ENCODE measurements at regions not wholly inside any gene's neighbourhood (a gene's known extent, or its start where the extent isn't known, plus 50 kb on each side); places are given as distances from the start of the nearest gene placed in this dataset.
A peak's percentile ranks its signal among the peaks of the same experiment; 100 is the strongest.

DNA sequence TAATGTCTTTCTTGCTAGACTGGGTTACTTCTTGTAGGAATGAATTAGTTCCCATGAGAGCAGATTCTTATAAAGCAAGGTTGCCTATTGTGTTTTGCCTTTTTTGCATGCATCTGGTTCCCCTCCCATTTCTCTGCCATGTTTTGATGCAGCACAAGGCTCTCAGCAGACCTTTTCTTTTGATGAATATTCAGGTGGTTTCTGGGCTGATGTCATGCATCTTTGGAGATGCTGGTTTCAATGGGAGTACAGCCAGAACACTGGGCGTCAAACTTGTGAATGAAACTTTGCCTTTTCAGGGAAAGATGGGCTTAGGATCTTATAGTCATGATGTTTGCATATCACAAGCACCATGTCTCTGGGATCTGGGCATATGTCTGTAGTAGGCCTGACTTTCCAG, 111.7 kb upstream of the CCL2 start:
- H3K27ac ChIP-seq: no peak overlapping the region
- no peak for TF ChIP-seq ZFX (IDR thresholded peaks at IDR 0.05)
- TF ChIP-seq, protein P1, sequence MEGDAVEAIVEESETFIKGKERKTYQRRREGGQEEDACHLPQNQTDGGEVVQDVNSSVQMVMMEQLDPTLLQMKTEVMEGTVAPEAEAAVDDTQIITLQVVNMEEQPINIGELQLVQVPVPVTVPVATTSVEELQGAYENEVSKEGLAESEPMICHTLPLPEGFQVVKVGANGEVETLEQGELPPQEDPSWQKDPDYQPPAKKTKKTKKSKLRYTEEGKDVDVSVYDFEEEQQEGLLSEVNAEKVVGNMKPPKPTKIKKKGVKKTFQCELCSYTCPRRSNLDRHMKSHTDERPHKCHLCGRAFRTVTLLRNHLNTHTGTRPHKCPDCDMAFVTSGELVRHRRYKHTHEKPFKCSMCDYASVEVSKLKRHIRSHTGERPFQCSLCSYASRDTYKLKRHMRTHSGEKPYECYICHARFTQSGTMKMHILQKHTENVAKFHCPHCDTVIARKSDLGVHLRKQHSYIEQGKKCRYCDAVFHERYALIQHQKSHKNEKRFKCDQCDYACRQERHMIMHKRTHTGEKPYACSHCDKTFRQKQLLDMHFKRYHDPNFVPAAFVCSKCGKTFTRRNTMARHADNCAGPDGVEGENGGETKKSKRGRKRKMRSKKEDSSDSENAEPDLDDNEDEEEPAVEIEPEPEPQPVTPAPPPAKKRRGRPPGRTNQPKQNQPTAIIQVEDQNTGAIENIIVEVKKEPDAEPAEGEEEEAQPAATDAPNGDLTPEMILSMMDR (conservative IDR thresholded peaks at IDR 0.05): no peak

DNA sequence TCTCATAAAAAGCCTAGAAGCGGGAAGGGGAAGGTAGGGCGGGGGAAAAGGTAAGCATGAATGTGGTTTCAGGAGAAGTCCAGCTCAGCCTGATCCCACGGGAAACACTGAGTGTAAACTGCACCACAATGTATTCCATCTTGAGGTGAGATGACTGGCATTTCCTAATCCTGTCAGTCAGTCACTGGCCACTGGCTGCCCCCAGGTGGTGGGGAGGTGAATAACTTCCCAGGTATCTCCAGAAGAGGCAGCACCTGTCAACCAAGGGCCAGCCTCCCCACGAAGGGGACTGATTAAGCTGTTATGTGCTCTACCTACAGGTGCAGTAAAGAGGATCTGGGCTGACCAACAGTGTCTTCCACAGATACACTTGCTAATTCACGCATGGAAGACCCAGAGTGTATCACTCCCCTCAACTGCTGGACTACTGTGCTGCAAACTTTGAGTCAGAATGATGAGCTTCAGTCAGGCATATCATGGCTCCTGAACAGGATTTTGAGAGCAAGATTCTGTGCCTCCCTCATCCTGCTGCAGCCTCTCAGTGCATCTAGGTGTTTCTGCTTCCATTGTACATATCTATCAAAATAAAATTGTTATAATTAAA, 108.5 kb upstream of the CCL2 start:
- TF ChIP-seq, protein P1 (conservative IDR thresholded peaks at IDR 0.05): peak; percentile 85
- TF ChIP-seq ZFX (IDR thresholded peaks at IDR 0.05): no peak
- H3K27ac ChIP-seq: no peak overlapping the region

DNA sequence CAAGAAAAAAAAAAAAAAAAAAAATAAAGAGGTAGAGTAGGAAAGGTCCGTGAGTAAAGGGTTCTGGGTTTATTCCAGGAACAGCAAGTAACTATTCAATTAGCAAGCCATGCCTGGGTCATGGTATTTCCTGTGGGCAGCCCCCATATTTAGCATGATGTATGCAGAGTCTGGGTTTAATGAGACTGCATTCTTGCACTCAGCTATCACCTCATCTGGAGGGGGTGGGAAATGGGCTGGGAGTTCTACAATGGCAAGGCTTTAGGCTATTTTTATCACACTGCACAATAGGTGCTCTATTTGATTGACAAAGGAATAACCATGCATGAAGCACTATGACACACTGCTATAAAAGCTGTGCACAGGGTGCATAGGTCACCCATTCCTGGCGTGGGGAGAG, 104.0 kb upstream of the CCL2 start:
- TF ChIP-seq ZFX (IDR thresholded peaks at IDR 0.05): no peak
- TF ChIP-seq, protein P1 (conservative IDR thresholded peaks at IDR 0.05): no peak
- no peak overlapping the region for H3K27ac ChIP-seq

DNA sequence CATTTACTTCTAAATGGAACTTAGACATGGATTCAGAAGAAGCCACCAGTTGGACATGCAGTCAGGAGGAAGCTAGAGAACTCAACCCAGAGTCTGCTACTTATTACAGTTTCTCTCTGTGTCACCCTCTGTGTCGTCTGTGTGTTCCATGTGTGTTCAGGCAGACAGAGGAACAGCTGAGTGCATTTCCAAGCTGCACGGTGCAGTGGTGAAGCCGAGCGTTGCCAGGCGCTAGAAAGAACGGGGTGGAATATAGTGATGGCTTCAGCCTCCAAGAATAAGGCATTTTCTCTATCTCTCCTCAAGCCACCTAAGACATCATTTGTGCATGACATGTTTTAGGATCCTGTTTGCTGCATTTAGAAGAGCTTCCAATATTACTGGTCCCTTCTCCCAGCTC, 101.1 kb upstream of the CCL2 start:
- H3K27ac ChIP-seq: no peak overlapping the region
- no peak for TF ChIP-seq ZFX (IDR thresholded peaks at IDR 0.05)
- TF ChIP-seq, protein P1 (conservative IDR thresholded peaks at IDR 0.05): no peak

DNA sequence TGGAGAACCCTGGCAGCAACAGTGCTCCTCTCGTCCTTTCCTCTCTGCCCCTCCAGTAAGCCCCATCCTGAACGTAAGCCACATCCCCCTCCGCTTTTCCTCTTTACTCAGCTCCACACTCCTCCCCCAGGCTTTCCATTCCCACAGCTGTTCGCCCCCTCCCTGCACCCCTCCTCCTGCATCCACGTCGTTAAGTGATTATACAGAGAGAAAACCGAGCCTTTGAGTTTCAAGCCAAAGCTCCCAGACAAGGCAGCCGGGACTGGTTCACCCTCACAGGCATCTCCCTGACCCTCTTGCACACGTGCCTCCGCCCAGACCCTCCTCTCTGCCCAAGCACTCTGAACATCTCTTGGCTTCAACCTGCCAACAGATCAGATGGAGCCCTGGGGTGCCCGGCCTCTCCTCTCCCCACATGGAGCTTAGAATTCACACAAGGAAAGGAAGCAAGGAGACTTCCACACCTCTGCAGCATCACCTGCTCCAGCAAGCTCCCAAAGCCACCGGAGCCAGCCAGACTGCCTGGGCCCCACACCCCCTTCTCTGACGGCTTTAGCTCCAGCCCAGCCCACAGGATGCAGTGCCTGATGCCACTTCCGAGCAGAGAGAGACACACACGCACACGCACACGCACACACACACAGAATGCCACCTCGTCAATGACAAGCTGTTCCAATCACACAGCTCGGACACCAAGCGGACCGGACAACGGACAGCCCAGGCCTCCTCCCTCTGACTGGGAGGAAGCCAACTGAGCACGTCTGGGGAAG, 99.9 kb upstream of the CCL2 start:
- no peak overlapping the region for H3K27ac ChIP-seq
- TF ChIP-seq, protein P1 (conservative IDR thresholded peaks at IDR 0.05): no peak
- TF ChIP-seq ZFX (IDR thresholded peaks at IDR 0.05): no peak

DNA sequence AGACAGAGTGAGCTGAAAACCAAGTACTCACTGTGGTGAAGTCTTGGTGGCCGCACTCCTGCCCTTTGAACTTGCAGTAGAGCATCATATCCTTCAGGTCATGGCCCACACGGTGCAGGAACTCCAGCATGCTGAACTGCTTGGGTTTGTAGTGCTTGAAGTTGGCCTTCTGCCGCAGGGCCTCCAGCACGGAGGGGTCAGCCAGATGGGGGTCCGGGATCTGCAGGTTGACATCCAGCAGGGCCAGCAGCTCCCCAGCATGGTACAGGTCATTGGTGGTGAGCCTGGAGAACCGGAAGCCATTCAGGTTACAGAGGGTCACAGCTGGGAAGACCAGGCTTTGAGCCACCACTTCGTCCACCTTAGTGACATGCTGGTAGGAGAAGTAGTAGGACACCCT, 99.1 kb upstream of the CCL2 start:
- H3K27ac ChIP-seq: no peak overlapping the region
- no peak for TF ChIP-seq ZFX (IDR thresholded peaks at IDR 0.05)
- TF ChIP-seq, protein P1 (conservative IDR thresholded peaks at IDR 0.05): no peak

DNA sequence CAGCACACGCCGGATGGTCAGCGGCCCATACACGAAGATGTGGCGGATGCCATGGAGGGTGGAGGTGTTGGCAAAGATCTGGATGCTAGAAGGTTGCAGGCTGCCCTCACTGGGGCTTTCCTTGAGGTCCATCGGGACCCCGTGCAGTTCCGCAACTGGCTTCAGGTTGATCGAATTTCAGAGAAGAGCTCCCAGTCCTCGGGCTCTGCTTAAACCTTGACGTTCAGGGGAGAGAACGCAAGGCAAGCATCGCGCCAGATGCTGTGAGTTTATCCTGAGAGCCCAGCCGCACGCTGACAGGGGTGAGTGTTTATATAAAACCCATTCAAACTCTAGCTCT, 98.7 kb upstream of the CCL2 start:
- H3K27ac ChIP-seq: no peak overlapping the region
- TF ChIP-seq ZFX (IDR thresholded peaks at IDR 0.05): no peak
- TF ChIP-seq, protein P1 (conservative IDR thresholded peaks at IDR 0.05): no peak
